Activated T-helper 1 cell treated with anti-CD3 and anti-CD28 coated beads, Interleukin-12 subunit alpha, Interleukin-12 subunit beta, Interleukin-2, Interleukin-4 antibody, amounts not matched to agents 30 ng/mL and 10 ng/mL and 1 ng/mL, durations not matched to agents 14 hours and 24 hours and 36 hours (primary cell): ENCODE measurements at regions not wholly inside any gene's neighbourhood (a gene's known extent, or its start where the extent isn't known, plus 50 kb on each side); places are given as distances from the start of the nearest gene placed in this dataset.

Source experiments
- DNase-seq: peaks from one replicate; pipeline ENCODE4 v3.0.0; 2021; ENCODE audit warnings: low spot score
- H3K27ac Mint-ChIP-seq: one replicate; pipeline ENCODE4 v1.8.0; 2021; ENCODE audit warnings: mild to moderate bottlenecking, mixed read lengths
- H3K27me3 Mint-ChIP-seq: one replicate; pipeline ENCODE4 v1.8.0; 2022; ENCODE audit warnings: mild to moderate bottlenecking, moderate library complexity, mixed read lengths; ENCODE audit not compliant: insufficient read depth
- H3K36me3 Mint-ChIP-seq: one replicate; pipeline ENCODE4 v1.8.0; 2021; ENCODE audit warnings: low read depth, mixed read lengths
- H3K4me1 Mint-ChIP-seq: one replicate; pipeline ENCODE4 v1.8.0; 2021; ENCODE audit warnings: low read depth, mixed read lengths
- H3K4me3 Mint-ChIP-seq: one replicate; pipeline ENCODE4 v1.8.0; 2021; ENCODE audit warnings: mild to moderate bottlenecking, moderate library complexity, mixed read lengths
- H3K9me3 Mint-ChIP-seq: one replicate; pipeline ENCODE4 v1.8.0; 2021; ENCODE audit warnings: mixed read lengths
- intact Hi-C: fragments of 100-400 bp; cut with micrococcal nuclease; formaldehyde crosslinking; loops from one replicate; pipeline ENCODE4 v1.15.1; 2024

GRCh38 chr5:155915601-155916000 is 411.4 kb upstream of the SGCD start:
- no peaks in the 10 kb centered on the region for H3K9me3 Mint-ChIP-seq
- no peak overlapping the region for H3K4me3 Mint-ChIP-seq
- no peaks in the 10 kb centered on the region for H3K4me1 Mint-ChIP-seq
- DNase-seq: no peak
- intact Hi-C loops: no loop called here
- no peaks in the 10 kb centered on the region for H3K27me3 Mint-ChIP-seq
- no peak overlapping the region for H3K27ac Mint-ChIP-seq
- no peaks in the 10 kb centered on the region for H3K36me3 Mint-ChIP-seq

GRCh38 chr5:155919126-155919525 is 407.8 kb upstream of the SGCD start:
- Mint-ChIP-seq H3K36me3 (no peaks in the 10 kb centered on the region), H3K9me3 (no peaks in the 10 kb centered on the region), H3K4me1 (no peaks in the 10 kb centered on the region), H3K4me3 (no peak overlapping the region), H3K27me3 (no peaks in the 10 kb centered on the region), H3K27ac (no peak overlapping the region)
- intact Hi-C loops: no loop called here
- DNase-seq: no peak

- Mint-ChIP-seq H3K27me3 (no peaks in the 10 kb centered on the region), H3K36me3 (no peaks in the 10 kb centered on the region), H3K4me3 (no peak overlapping the region), H3K4me1 (no peaks in the 10 kb centered on the region), H3K27ac (no peak overlapping the region), H3K9me3 (no peaks in the 10 kb centered on the region)
- intact Hi-C loops: no loop called here
- no peak for DNase-seq
Measured at GRCh38 chr5:155919725-155920124, 407.2 kb upstream of the SGCD start.

GRCh38 chr5:155921621-155922020 is 405.3 kb upstream of the SGCD start:
- DNase-seq: no peak
- Mint-ChIP-seq H3K4me3 (no peak overlapping the region), H3K4me1 (no peaks in the 10 kb centered on the region), H3K36me3 (no peaks in the 10 kb centered on the region), H3K27ac (no peak overlapping the region), H3K27me3 (no peaks in the 10 kb centered on the region), H3K9me3 (no peaks in the 10 kb centered on the region)
- intact Hi-C loops: no loop called here

- Mint-ChIP-seq H3K27me3 (peaks cover 2% of the 10 kb centered on the region), H3K4me1 (no peaks in the 10 kb centered on the region), H3K4me3 (no peak overlapping the region), H3K9me3 (no peaks in the 10 kb centered on the region), H3K27ac (no peak overlapping the region), H3K36me3 (no peaks in the 10 kb centered on the region)
- DNase-seq: no peak
- intact Hi-C loops: no loop called here
Measured at GRCh38 chr5:155923784-155924183, 403.2 kb upstream of the SGCD start.

- no peaks in the 10 kb centered on the region for H3K36me3 Mint-ChIP-seq
- no peak overlapping the region for H3K4me3 Mint-ChIP-seq
- peaks cover 2% of the 10 kb centered on the region for H3K27me3 Mint-ChIP-seq
- intact Hi-C loops: no loop called here
- no peaks in the 10 kb centered on the region for H3K9me3 Mint-ChIP-seq
- H3K4me1 Mint-ChIP-seq: no peaks in the 10 kb centered on the region
- no peak overlapping the region for H3K27ac Mint-ChIP-seq
- DNase-seq: no peak
Measured at GRCh38 chr5:155926031-155926430, 400.9 kb upstream of the SGCD start.

- Mint-ChIP-seq H3K4me1 (no peaks in the 10 kb centered on the region), H3K9me3 (no peaks in the 10 kb centered on the region), H3K4me3 (no peak overlapping the region), H3K27ac (no peak overlapping the region), H3K36me3 (no peaks in the 10 kb centered on the region), H3K27me3 (peaks cover 2% of the 10 kb centered on the region)
- no peak for DNase-seq
- intact Hi-C loops: no loop called here
Measured at GRCh38 chr5:155926766-155927165, 400.2 kb upstream of the SGCD start.

GRCh38 chr5:155929112-155929511 is 397.9 kb upstream of the SGCD start:
- no peaks in the 10 kb centered on the region for H3K9me3 Mint-ChIP-seq
- H3K27me3 Mint-ChIP-seq: peaks cover 2% of the 10 kb centered on the region
- DNase-seq: no peak
- no peaks in the 10 kb centered on the region for H3K36me3 Mint-ChIP-seq
- no peaks in the 10 kb centered on the region for H3K4me1 Mint-ChIP-seq
- intact Hi-C loops: no loop called here
- no peak overlapping the region for H3K4me3 Mint-ChIP-seq
- no peak overlapping the region for H3K27ac Mint-ChIP-seq

- H3K4me3 Mint-ChIP-seq: no peak overlapping the region
- peaks cover 2% of the 10 kb centered on the region for H3K27me3 Mint-ChIP-seq
- no peaks in the 10 kb centered on the region for H3K9me3 Mint-ChIP-seq
- no peak overlapping the region for H3K27ac Mint-ChIP-seq
- H3K4me1 Mint-ChIP-seq: no peaks in the 10 kb centered on the region
- no peak for DNase-seq
- intact Hi-C loops: no loop called here
- H3K36me3 Mint-ChIP-seq: no peaks in the 10 kb centered on the region
Measured at GRCh38 chr5:155934964-155935363, 392.0 kb upstream of the SGCD start.

- Mint-ChIP-seq H3K4me1 (no peaks in the 10 kb centered on the region), H3K27ac (no peak overlapping the region), H3K4me3 (no peak overlapping the region), H3K36me3 (no peaks in the 10 kb centered on the region), H3K9me3 (no peaks in the 10 kb centered on the region), H3K27me3 (peaks cover 2% of the 10 kb centered on the region)
- intact Hi-C loops: no loop called here
- DNase-seq: no peak
Measured at GRCh38 chr5:155935723-155936122, 391.2 kb upstream of the SGCD start.

GRCh38 chr5:155936520-155937406 is 390.2 kb upstream of the SGCD start:
- Mint-ChIP-seq H3K4me3 (no peak overlapping the region), H3K4me1 (no peaks in the 10 kb centered on the region), H3K27me3 (peaks cover 2% of the 10 kb centered on the region), H3K27ac (no peak overlapping the region), H3K9me3 (no peaks in the 10 kb centered on the region), H3K36me3 (no peaks in the 10 kb centered on the region)
- DNase-seq: no peak
- intact Hi-C loops: no loop called here

GRCh38 chr5:155938051-155938450 is 388.9 kb upstream of the SGCD start:
- no peaks in the 10 kb centered on the region for H3K36me3 Mint-ChIP-seq
- H3K9me3 Mint-ChIP-seq: no peaks in the 10 kb centered on the region
- H3K4me1 Mint-ChIP-seq: no peaks in the 10 kb centered on the region
- H3K27ac Mint-ChIP-seq: no peak overlapping the region
- no peak for DNase-seq
- no peak overlapping the region for H3K4me3 Mint-ChIP-seq
- H3K27me3 Mint-ChIP-seq: peaks cover 2% of the 10 kb centered on the region
- intact Hi-C loops: no loop called here

GRCh38 chr5:155941340-155941739 is 385.6 kb upstream of the SGCD start:
- H3K4me1 Mint-ChIP-seq: peaks cover 7% of the 10 kb centered on the region
- H3K9me3 Mint-ChIP-seq: no peaks in the 10 kb centered on the region
- no peak overlapping the region for H3K27ac Mint-ChIP-seq
- H3K4me3 Mint-ChIP-seq: no peak overlapping the region
- no peaks in the 10 kb centered on the region for H3K36me3 Mint-ChIP-seq
- no peak for DNase-seq
- H3K27me3 Mint-ChIP-seq: peaks cover 8% of the 10 kb centered on the region
- intact Hi-C loops: no loop called here
